Stimulated activated CD8-positive, alpha-beta memory T cell treated with anti-CD3 and anti-CD28 coated beads, Interleukin-15, amount 100 ng/mL, for 48 hours (primary cell): ENCODE measurements at regions not wholly inside any gene's neighbourhood (a gene's known extent, or its start where the extent isn't known, plus 50 kb on each side); places are given as distances from the start of the nearest gene placed in this dataset.

Experiments used
- DNase-seq, 2 donors: peaks; one replicate each; pipeline ENCODE4 v3.0.0-alpha.2; 2020; ENCODE audit warnings: low read depth in 2 of 2

GRCh38 chr13:109883181-109884180 lies 97.1 kb upstream of the IRS2 start:
- DNase-seq: no peak

- DNase-seq: no peak
Measured at GRCh38 chr13:109881961-109882558, 95.7 kb upstream of the IRS2 start.

DNA sequence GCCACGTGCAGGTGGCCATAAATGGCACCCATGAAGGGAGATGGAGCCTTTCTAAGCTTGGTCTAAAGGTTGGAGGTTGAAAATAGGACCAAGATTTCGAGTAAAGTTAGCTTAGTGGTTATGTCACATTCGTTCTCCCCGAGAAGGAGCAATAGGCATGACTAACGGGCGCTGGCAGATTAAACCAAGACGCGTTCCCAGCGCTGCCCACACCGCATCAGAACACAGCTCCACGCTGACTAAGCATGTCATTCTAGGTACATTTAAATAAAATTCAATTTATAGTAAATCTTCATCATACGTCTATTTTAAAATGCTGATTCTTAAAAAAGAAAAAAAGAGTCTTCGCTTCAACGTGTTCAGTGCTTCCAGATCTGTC lies 95.0 kb upstream of the IRS2 start:
- DNase-seq: no peak

GRCh38 chr13:109880371-109881346 lies 94.3 kb upstream of the IRS2 start:
- no peak for DNase-seq

GRCh38 chr13:109879338-109879737 lies 93.0 kb upstream of the IRS2 start:
- no peak for DNase-seq

DNA sequence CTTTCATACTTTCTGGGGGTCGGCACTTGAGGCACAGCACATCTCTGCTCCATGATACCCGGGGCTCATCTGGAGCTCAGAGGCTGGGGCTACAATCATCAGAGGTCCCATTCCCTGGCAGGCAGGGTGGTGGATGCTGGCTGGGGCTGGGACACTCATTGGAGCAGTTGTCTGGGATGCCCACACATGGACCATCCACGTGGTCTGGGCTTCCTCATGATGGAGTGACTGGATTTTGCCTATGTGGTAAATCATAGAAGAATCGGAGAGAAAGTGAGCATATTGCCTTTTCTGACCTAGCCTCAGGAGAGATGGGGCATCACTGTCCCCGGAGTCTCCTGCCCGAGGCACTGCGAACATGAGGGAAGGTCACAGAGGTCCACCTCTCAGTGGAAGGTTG lies 91.4 kb upstream of the IRS2 start:
- DNase-seq: no peak

- DNase-seq: no peak
Measured at GRCh38 chr13:109875746-109876145, 89.4 kb upstream of the IRS2 start.

DNA sequence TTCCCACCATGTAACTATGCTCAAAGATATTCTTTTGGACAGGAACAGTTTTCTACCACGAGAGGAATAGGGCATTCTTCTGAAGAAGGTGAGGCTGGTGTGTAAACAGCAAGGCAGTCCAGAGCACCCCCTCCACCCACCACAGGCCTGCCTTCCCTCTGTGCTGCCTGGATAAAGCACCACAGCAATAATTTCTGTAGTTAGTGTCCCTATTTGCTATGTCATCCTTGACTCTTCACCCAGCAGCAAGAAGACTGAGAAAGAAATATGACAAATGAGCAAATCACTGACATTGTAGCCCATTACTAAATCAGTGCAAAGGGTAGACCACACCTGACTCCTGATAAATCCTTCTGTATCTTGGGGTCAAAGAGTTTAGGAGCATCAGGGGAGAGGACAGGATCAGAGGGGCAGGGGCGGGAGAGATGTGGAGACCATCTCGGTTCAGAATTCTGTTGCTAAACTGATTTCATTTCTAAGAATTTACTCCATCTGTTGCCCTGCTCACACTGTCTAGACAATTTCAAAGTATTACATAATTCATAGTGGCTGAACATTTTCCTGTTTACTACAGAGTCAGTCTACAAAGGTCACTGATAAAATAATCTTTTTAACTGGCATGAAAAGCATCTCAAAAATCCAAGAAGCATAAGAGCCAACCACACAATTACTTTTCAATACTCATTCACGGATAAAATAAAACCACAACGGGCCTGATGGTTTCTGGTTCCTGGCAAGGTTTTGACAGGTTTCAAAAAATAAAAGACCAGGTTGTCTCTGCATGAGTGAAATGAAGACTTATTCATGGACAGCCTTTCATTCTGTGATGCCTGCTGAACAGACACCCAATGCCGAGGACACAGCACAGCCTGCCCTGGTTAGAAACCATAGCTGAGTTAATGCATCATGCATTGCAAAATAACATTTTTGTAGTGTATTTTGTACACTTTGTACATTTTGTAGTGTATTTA lies 88.4 kb upstream of the IRS2 start:
- DNase-seq: no peak

GRCh38 chr13:109873351-109874123 lies 87.2 kb upstream of the IRS2 start:
- DNase-seq: no peak

DNA sequence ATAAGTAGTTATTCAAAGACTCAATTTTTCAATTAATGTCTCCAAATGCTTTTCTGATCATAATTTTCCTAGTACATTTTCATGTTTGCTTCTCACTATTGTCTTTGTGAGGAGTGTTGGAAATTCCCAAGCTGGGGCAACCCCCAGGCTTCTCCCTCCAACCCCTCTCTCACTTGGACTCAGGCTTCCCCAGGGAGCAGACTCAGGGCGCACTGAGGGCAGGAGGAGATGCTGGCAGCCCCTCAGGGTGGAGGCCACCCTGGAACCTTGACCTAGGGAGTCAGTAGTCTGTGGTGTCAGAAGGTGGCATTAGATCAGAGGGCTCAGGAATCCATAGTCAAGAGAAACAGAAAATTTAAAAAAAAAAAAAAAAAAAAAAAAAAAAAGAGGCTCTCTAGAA lies 86.5 kb upstream of the IRS2 start:
- DNase-seq: no peak

- no peak for DNase-seq
Measured at GRCh38 chr13:109870696-109871370, 84.5 kb upstream of the IRS2 start.

DNA sequence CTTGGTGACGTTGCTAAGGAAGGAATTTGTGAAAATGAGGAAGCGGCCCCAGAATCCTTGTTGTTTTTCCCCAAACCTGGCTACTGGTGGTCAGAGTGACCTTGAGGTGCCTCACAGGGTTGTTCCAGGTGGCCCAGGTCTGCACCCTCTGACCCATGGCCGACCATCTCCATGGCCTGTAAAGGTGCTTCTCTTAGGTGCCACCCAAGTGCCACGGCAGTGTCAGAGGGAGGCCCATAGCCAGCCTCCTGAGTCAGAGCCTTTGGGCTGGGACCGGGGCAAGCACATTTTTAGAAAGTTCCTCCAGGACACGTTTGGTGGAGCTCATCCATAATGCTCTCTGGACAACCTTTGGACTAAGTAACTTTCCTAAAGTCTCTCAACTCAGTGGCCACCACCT lies 83.9 kb upstream of the IRS2 start:
- DNase-seq: no peak

- peak; percentile 8 for DNase-seq
Measured at GRCh38 chr13:109869312-109870237, 83.2 kb upstream of the IRS2 start.

DNA sequence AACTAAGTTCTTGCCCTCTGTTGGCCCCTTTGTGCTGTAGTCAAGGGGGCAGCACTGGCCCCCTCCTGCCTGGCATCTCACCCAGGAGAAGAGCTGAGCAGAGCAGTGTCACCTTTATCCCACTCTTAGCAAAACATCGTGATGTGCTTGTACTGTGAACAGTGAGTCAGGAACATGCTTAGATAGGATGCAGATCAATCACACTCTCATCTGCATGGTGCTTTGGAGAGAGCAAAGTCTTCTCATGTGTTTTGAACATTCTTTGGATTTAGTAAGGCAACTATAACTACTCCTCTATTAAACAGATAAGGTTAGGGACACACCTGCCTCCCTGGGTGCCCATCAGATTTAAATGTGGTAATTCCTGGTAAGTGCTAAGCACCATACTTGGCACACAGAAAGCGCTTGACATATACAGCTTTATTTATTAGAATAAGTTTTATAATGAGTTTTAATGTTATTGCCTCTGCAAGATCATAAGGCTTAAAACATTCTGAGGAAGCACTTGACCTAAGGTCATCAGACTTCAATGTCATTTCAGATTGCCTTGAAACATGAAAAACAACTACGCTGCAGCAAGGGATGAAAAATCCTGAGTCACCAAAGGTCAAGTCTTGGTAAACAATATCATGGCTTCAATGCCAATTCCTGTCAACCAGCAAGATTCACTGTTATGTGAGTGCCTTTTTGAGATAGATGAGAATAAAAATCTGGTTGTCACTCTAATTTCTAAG lies 82.4 kb upstream of the IRS2 start:
- no peak for DNase-seq

GRCh38 chr13:109867766-109868165 lies 81.4 kb upstream of the IRS2 start:
- no peak for DNase-seq

DNA sequence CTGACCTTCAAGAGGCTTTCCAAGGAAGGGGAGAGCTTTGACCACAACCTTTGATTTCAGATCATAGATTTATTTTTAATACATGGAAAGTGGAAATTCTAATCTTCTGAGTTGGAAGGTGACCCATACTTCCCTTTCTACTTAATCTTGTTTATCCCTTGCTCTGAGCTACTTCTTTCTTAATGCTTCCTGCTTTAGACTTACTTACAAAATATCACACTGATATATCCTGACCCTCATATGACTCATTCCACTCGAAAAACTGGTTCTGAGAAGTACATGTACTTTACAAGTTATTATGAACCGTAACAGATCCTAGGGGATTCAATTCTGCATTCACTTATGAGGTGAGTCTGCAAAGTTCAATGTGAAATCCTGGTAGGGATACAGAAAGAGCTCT lies 76.2 kb upstream of the IRS2 start:
- no peak for DNase-seq

DNA sequence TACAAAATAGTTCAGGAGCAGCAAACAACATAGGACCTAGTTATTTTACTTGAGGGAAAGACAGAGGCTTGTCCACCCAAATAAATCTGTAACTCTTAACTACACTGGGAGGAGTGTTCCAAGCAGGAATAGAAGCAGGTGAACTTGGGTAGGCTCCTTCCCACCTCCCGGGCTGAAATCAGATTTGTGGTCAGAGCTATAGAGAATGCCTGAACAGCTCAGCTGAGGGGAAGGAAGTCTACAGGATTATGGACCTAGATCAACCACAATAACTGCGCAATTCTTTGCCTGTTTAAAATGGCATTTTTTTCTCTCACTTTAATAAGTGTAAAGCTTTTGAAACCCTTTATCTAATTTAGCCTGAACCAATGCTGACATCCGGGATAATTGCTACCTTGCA lies 73.5 kb upstream of the IRS2 start:
- DNase-seq: no peak
